ENCODE measurements at regions not wholly inside any gene's neighbourhood (a gene's known extent, or its start where the extent isn't known, plus 50 kb on each side); places are given as distances from the start of the nearest gene placed in this dataset.

GRCh38 chr2:55101466-55101865 is 51.2 kb upstream of the RTN4 start:
- no peak for TF ChIP-seq CTCF (IDR thresholded peaks at IDR 0.05)
- no peak for TF ChIP-seq POLR2AphosphoS5 (IDR thresholded peaks at IDR 0.05)
- no peak for TF ChIP-seq POLR2A (IDR thresholded peaks at IDR 0.05)
